HCT116 (cell line): ENCODE measurements at regions not wholly inside any gene's neighbourhood (a gene's known extent, or its start where the extent isn't known, plus 50 kb on each side); places are given as distances from the start of the nearest gene placed in this dataset.

Experiments
- ATF3 ChIP-seq: IDR thresholded peaks from 2 replicates; pipeline ENCODE4 v1.6.1; 2012
- ELF1 ChIP-seq: IDR thresholded peaks from 2 replicates; pipeline ENCODE4 v1.6.1; 2012; ENCODE audit warnings: low read depth, borderline replicate concordance
- MAX ChIP-seq: IDR thresholded peaks from 2 replicates; pipeline ENCODE4 v1.6.1; 2012
- POLR2A ChIP-seq: IDR thresholded peaks from 2 replicates; pipeline ENCODE4 v1.7.0; 2011; ENCODE audit warnings: borderline replicate concordance; ENCODE audit not compliant: insufficient read depth, insufficient read length; ENCODE audit errors: extremely low read depth
- POLR2AphosphoS5 ChIP-seq: IDR thresholded peaks from 2 replicates; pipeline ENCODE4 v1.6.1; 2011; ENCODE audit warnings: mild to moderate bottlenecking, low read depth, low read length, moderate library complexity
- REST ChIP-seq: IDR thresholded peaks from 2 replicates; pipeline ENCODE4 v1.6.1; 2012; ENCODE audit warnings: low read depth
- ZBTB33 ChIP-seq: IDR thresholded peaks from 2 replicates; pipeline ENCODE4 v1.6.1; 2011; ENCODE audit warnings: mild to moderate bottlenecking, low read length, moderate library complexity; ENCODE audit not compliant: insufficient replicate concordance; ENCODE audit errors: extremely low read depth

GRCh38 chr22:27518531-27519340 is 282.8 kb downstream of the MN1 start (continued):
- TF ChIP-seq ZBTB33 (no peak), ATF3 (no peak), ELF1 (no peak), POLR2A (no peak), MAX (no peak), POLR2AphosphoS5 (no peak), REST (no peak)
